ENCODE measurements at regions not wholly inside any gene's neighbourhood (a gene's known extent, or its start where the extent isn't known, plus 50 kb on each side); places are given as distances from the start of the nearest gene placed in this dataset.

DNA sequence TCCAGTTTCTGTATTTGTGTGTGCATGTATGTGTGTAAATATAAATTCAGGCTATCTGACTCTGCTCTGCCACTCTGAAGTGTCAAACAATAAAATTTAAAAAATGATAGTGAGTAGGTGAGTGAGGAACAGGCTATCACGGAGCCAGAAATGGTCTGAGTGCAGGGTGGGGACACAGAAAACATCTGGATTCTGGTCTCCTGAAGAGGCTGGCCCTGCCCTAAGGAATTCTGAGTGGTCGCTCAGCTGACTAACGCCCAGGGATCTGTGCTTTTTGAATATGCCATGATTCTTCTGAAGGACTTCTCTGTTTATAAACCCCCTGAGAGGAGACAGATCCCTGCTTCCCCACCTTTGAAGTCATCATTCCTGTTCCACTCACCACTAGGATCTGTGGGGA lies 353.9 kb upstream of the GYPC start:
- Histone ChIP-seq H3K36me3 (replicated peaks in 1 of 2; ENCODE audit: control insufficient read depth in 1 of 2, insufficient read depth in 2 of 2, low read length in 2 of 2) (no peaks in the 10 kb centered on the region), H3K79me2 (ENCODE audit: insufficient read depth, low read length) (no peaks in the 10 kb centered on the region), H3K27ac (ENCODE audit: extremely low read length, insufficient read depth, low read length) (no peak overlapping the region), H4K20me1 (ENCODE audit: insufficient read depth, low read length) (no peaks in the 10 kb centered on the region), H2AFZ (ENCODE audit: low read length) (no peak overlapping the region), H3K4me2 (ENCODE audit: low read depth, low read length) (no peak overlapping the region), H3K4me1 (ENCODE audit: insufficient read depth, low read length) (no peaks in the 10 kb centered on the region), H3K4me3 (replicated peaks in 1 of 3; ENCODE audit: insufficient read depth in 1 of 3, low read depth in 2 of 3, low read length in 3 of 3) (no peak overlapping the region), H3K9ac (ENCODE audit: insufficient read depth, low read depth, low read length) (no peak overlapping the region), H3K9me3 (ENCODE audit: low read length) (no peaks in the 10 kb centered on the region), H3K27me3 (ENCODE audit: control insufficient read depth in 1 of 2, insufficient read depth in 2 of 2, low read length in 2 of 2) (no peaks in the 10 kb centered on the region)
- DNase-seq (ENCODE audit: low spot score), result no peak
- CTCF ChIA-PET (ENCODE audit: low intra/inter-chr PET ratio, low total read pairs), result no interaction called here
- no peak for ATAC-seq
- TF ChIP-seq ZNF547 (CRISPR knock-in tag; IDR thresholded peaks at IDR 0.05) (no peak), HOMEZ (CRISPR knock-in tag; IDR thresholded peaks at IDR 0.05; ENCODE audit: low read depth) (no peak), NFKBIZ (CRISPR knock-in tag; IDR thresholded peaks at IDR 0.05) (no peak), ZNF256 (CRISPR knock-in tag; conservative IDR thresholded peaks at IDR 0.05) (no peak), SUZ12 (IDR thresholded peaks at IDR 0.05; ENCODE audit: low read depth, low read length) (no peak), DMTF1 (CRISPR knock-in tag; IDR thresholded peaks at IDR 0.05) (no peak), CBX2 (IDR thresholded peaks at IDR 0.05; ENCODE audit: low read depth, low read length) (no peak), CBX2 (CRISPR knock-in tag; IDR thresholded peaks at IDR 0.05; ENCODE audit: low read depth) (no peak)
- FAIRE-seq, result no peak
- 6% methylated on average over 3 of the region's 3 CpGs for WGBS (ENCODE audit: low lambda C conversion rate)
- no TSS peak for BruUV-seq (replicated peaks)
- intact Hi-C loops (cut with micrococcal nuclease; ENCODE audit: unreplicated experiment), result no loop called here
- in situ Hi-C loops (cut with HindIII; ENCODE audit: extremely low pct_ligation_motif_present, low pct_unique_long_range_greater_than_20kb), result no loop called here
- POLR2A ChIA-PET, result no interaction called here

Data from HepG2 (cell line).